Loucy (cell line): ENCODE measurements at regions not wholly inside any gene's neighbourhood (a gene's known extent, or its start where the extent isn't known, plus 50 kb on each side); places are given as distances from the start of the nearest gene placed in this dataset.

ENCODE experiments used
- H2AFZ ChIP-seq: fragments of 200-600 bp; sonication (generic); 2 replicates; pipeline ENCODE4 v1.6.0; 2016; ENCODE audit warnings: antibody characterized with exemption, mild to moderate bottlenecking, low read length, moderate library complexity
- H3F3A ChIP-seq: fragments of 200-600 bp; 2 replicates; pipeline ENCODE4 v1.6.0; 2016; ENCODE audit warnings: antibody characterized with exemption, low read depth, mild to moderate bottlenecking
- H3K27me3 ChIP-seq: fragments of 200-600 bp; sonication (generic); 2 replicates; pipeline ENCODE4 v1.6.1; 2014; ENCODE audit warnings: low read length, mild to moderate bottlenecking; ENCODE audit not compliant: insufficient read depth, poor library complexity, severe bottlenecking
- H3K36me3 ChIP-seq: fragments of 200-600 bp; sonication (generic); 2 replicates; pipeline ENCODE4 v1.6.1; 2016; ENCODE audit warnings: low read length; ENCODE audit not compliant: insufficient read depth
- H3K4me1 ChIP-seq: fragments of 200-600 bp; sonication (generic); 2 replicates; pipeline ENCODE4 v1.5.1; 2014; ENCODE audit warnings: low read length, mild to moderate bottlenecking; ENCODE audit not compliant: insufficient read depth, poor library complexity, severe bottlenecking
- H3K4me2 ChIP-seq: fragments of 200-600 bp; sonication (generic); 2 replicates; pipeline ENCODE4 v1.6.0; 2014; ENCODE audit warnings: antibody characterized with exemption, low read length, low read depth, mild to moderate bottlenecking; ENCODE audit not compliant: poor library complexity, severe bottlenecking
- H3K4me3 ChIP-seq: fragments of 200-600 bp; sonication (generic); 2 replicates; pipeline ENCODE4 v1.5.1; 2014; ENCODE audit warnings: low read length, mild to moderate bottlenecking, mixed read lengths; ENCODE audit not compliant: poor library complexity, severe bottlenecking
- H3K79me2 ChIP-seq: fragments of 200-600 bp; sonication (generic); 2 replicates; pipeline ENCODE4 v1.6.1; 2014; ENCODE audit warnings: low read length; ENCODE audit not compliant: insufficient read depth
- H3K9ac ChIP-seq: fragments of 200-600 bp; sonication (generic); 2 replicates; pipeline ENCODE4 v1.6.0; 2014; ENCODE audit warnings: mild to moderate bottlenecking, low read depth, low read length, moderate library complexity; ENCODE audit not compliant: poor library complexity, severe bottlenecking
- H3K9me2 ChIP-seq: fragments of 200-600 bp; sonication (generic); replicated peaks from 2 replicates; pipeline ENCODE4 v1.6.1; 2016; ENCODE audit warnings: low read depth, low read length, mixed read lengths
- H3K9me3 ChIP-seq: fragments of 200-600 bp; sonication (generic); 2 replicates; pipeline ENCODE4 v1.6.1; 2014; ENCODE audit warnings: mild to moderate bottlenecking, antibody characterized with exemption, low read length, low read depth; ENCODE audit not compliant: insufficient read depth
- H4K20me1 ChIP-seq: fragments of 200-600 bp; sonication (generic); 2 replicates; pipeline ENCODE4 v1.6.0; 2014; ENCODE audit warnings: antibody characterized with exemption, low read length, mild to moderate bottlenecking; ENCODE audit not compliant: insufficient read depth, poor library complexity, severe bottlenecking
- CTCF ChIP-seq: fragments of 200-600 bp; sonication (generic); conservative IDR thresholded peaks from 2 replicates; pipeline ENCODE4 v1.5.1; 2014; ENCODE audit warnings: mild to moderate bottlenecking, antibody characterized with exemption, low read length
- EZH2phosphoT487 ChIP-seq: fragments of 200-600 bp; IDR thresholded peaks from 2 replicates; pipeline ENCODE4 v1.6.1; 2018; ENCODE audit warnings: antibody characterized with exemption, mild to moderate bottlenecking, moderate library complexity, borderline replicate concordance

- Histone ChIP-seq H2AFZ (no peak overlapping the region), H3K79me2 (no peaks in the 10 kb centered on the region), H4K20me1 (no peaks in the 10 kb centered on the region), H3K9ac (no peak overlapping the region), H3K27me3 (no peaks in the 10 kb centered on the region), H3K4me2 (no peak overlapping the region), H3K36me3 (no peaks in the 10 kb centered on the region), H3F3A (no peaks in the 10 kb centered on the region), H3K9me2 (no peaks in the 10 kb centered on the region), H3K4me1 (no peaks in the 10 kb centered on the region), H3K4me3 (no peak overlapping the region), H3K9me3 (no peaks in the 10 kb centered on the region)
- TF ChIP-seq CTCF: no peak
- TF ChIP-seq EZH2phosphoT487: no peak
Measured at GRCh38 chr13:69595181-69595580, 512.4 kb upstream of the ATXN8OS start.

GRCh38 chr13:69591437-69591836 is 516.2 kb upstream of the ATXN8OS start:
- Histone ChIP-seq H3K4me1 (no peaks in the 10 kb centered on the region), H3K9ac (no peak overlapping the region), H3K27me3 (no peaks in the 10 kb centered on the region), H3K4me3 (no peak overlapping the region), H2AFZ (no peak overlapping the region), H3K4me2 (no peak overlapping the region), H3F3A (no peaks in the 10 kb centered on the region), H3K9me2 (no peaks in the 10 kb centered on the region), H3K36me3 (no peaks in the 10 kb centered on the region), H3K79me2 (no peaks in the 10 kb centered on the region), H4K20me1 (no peaks in the 10 kb centered on the region), H3K9me3 (no peaks in the 10 kb centered on the region)
- TF ChIP-seq EZH2phosphoT487 (no peak), CTCF (no peak)

GRCh38 chr13:69589531-69590235 is 517.9 kb upstream of the ATXN8OS start:
- Histone ChIP-seq H3K4me3 (no peak overlapping the region), H3K4me2 (no peak overlapping the region), H3K9me2 (no peaks in the 10 kb centered on the region), H2AFZ (no peak overlapping the region), H3K9me3 (no peaks in the 10 kb centered on the region), H3K4me1 (no peaks in the 10 kb centered on the region), H3K36me3 (no peaks in the 10 kb centered on the region), H3K79me2 (no peaks in the 10 kb centered on the region), H3K27me3 (no peaks in the 10 kb centered on the region), H3K9ac (no peak overlapping the region), H4K20me1 (no peaks in the 10 kb centered on the region), H3F3A (no peaks in the 10 kb centered on the region)
- TF ChIP-seq EZH2phosphoT487 (no peak), CTCF (no peak)
